Jurkat, Clone E6-1 (cell line): ENCODE measurements at regions not wholly inside any gene's neighbourhood (a gene's known extent, or its start where the extent isn't known, plus 50 kb on each side); places are given as distances from the start of the nearest gene placed in this dataset.

Experiments used
- DNase-seq: peaks from one replicate; pipeline ENCODE4 v3.0.0-alpha.2; 2011; ENCODE audit warnings: low read depth, low spot score
- H3K4me3 ChIP-seq: 2 replicates; pipeline ENCODE4 v1.5.1; 2011; ENCODE audit warnings: mild to moderate bottlenecking, low read length, control low read depth, moderate library complexity

DNA sequence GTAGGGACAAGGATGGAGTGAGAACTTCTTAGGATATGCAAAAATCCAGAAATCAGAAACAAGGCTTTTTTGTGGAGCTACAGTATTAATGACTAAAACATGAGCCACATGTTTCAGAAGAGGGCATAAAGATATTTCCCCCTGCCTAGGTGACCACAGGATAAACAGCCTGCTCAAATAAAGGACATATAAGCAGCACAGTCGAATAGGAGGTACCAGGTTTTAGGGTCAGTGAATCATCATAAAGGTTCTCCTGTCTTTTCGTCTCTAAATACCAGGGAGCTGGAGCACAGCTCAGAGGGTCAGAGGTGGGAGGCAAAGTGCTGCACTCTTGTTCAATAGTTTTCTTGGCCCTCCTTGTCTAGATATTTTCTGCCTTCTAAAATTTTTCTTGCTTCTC is 211.9 kb upstream of the HS3ST1 start:
- DNase-seq, result no peak
- no peak overlapping the region for H3K4me3 ChIP-seq

DNA sequence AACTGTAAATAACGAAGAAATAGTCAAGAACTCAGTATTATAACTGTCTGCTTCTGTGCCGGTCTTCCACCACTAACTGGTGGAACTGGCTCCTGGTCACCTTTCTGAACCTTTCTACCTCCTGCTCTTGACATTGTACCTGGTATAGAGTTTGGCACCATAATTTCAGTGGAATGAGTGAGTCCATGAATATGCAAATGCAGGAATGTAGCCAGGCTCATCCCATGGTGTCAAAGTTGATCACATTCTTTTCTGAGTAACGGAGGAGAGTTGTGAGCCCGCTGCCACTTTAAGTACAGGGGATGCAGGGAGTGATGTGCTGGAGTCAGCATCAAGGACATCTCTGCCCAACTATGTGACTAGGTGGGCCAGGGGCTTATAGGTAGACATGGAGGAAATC is 207.9 kb upstream of the HS3ST1 start:
- no peak overlapping the region for H3K4me3 ChIP-seq
- no peak for DNase-seq

DNA sequence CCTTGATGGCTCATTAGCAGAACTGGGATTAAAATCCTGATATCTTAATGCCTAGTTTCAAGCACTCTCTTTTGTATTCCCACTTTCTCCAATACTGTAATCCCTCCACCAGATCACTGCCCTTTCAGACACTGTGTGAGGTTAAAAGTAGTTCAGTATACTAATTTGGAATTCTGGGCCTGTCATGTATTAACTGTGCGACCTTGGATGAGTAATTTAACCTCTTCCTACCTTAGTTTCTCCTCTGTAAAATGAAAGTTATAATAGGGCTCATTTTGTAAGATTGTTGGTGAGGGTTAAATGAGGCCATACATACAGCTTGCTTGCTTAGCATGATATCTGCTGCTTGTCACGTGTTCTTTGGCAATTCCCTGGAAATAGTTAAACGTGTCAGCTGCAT is 207.3 kb upstream of the HS3ST1 start:
- DNase-seq, result no peak
- no peak overlapping the region for H3K4me3 ChIP-seq

DNA sequence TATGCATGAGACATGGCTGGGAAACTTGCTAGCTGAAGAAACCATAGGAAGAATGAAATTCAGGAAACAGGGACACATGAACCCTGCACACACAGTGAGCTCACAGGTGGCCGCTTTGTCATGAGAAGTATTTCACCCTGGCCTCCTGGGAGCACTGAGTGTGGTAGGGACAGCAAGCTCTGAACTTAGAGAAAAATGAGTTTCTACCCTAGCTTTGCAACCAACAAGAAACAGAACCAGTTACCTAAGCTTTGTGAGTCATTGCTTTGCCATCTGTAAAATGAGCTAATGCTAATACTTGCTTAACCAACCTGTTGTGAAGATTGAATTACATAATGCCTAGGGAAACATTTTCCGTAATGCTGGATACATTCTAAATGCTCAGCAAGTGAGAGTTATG is 206.6 kb upstream of the HS3ST1 start:
- no peak overlapping the region for H3K4me3 ChIP-seq

GRCh38 chr4:11634283-11634682 is 205.6 kb upstream of the HS3ST1 start:
- H3K4me3 ChIP-seq, result no peak overlapping the region
- no peak for DNase-seq

More for the DNA sequence above, 206.6 kb upstream of the HS3ST1 start:
- DNase-seq, result no peak

- no peak overlapping the region for H3K4me3 ChIP-seq
Measured at GRCh38 chr4:11633430-11633829, 204.7 kb upstream of the HS3ST1 start.

DNA sequence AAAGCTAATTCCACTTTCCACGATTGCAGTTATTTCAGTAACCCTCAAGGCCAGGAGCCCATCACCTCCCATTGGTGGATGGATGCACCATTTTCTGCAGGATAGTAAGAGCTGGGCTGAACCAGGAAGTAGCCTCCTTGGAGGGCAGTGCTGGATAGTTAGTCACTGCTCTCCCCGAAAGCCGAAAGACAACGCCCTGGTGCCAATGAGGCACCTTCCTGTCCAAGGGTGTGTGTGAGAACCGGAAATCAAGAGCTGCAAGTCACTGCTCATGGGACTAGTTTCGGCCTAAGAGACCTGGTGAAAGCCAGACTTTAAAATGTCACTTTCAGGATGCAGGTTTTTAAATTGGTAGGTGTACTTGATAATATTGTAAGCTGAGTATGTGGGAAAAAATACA is 203.8 kb upstream of the HS3ST1 start:
- no peak for DNase-seq
- H3K4me3 ChIP-seq, result no peak overlapping the region

More at GRCh38 chr4:11633430-11633829, 204.7 kb upstream of the HS3ST1 start:
- no peak for DNase-seq

- H3K4me3 ChIP-seq, result no peak overlapping the region
- DNase-seq, result no peak
Measured at GRCh38 chr4:11632025-11632424, 203.3 kb upstream of the HS3ST1 start.

DNA sequence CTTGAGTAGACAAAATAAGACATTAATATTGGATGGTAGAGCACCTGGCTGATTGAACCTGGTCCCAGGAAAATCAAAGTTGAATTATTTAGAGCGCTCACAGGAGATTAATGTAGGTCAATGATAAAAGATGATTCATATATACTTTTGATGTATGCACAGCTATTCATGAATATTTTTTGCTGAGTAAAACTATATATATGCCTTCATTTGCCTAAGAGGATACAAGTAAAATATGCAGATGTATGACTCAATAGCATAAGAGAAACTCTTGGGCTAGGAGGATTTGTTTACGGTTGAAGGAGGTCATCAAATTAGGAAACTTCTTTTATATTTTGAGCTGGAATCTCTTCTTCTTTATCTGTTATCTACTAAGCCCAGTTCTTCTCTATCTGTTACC is 202.7 kb upstream of the HS3ST1 start:
- DNase-seq, result no peak
- H3K4me3 ChIP-seq, result no peak overlapping the region

DNA sequence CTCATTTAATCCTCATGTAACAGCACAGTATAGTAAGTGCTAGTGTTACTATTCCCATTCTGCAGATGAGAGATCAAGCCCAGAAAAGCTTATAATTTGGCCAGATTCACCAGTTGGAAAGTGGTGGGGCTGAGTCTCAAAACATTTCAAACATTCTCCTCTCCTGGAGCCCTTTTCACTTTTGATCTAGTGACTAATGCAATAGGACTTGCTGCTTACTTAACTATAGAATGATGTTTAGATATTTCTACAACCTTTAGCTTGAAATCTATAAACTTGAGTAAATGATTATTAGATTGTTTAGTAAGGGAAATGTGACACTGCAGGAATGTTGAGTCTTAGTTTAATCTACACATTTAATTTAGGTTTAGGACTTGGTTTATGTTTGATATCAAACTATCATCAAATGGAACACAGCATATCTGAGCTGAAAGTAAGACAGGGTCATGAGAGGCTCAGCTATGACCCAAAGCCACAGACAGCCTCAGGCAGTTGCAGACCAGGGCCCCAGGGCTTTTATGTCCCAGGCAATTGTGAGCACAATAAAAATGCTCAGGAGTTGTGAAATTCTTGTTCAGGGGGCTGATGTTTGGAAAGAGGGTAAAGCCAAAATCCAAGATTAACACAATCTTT is 199.5 kb upstream of the HS3ST1 start:
- no peak for DNase-seq
- H3K4me3 ChIP-seq, result no peak overlapping the region

DNA sequence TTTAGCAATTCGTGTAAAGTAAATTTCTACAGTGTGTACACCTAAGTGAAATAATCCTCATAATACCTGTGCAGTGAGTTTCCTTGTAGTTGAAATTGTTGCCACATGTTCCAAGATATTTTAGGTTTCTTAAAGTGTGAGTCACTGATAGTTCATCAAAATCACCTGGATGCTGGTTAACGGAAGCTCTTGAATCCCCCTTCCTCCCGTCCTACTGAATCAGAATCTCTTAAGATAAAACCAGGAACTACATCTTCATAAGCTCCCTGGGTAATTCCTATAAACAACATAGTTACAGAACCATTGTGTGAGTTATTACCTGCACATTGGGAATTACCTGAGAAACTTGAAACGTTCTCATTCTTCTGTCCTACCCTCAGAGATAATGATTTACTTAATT is 197.4 kb upstream of the HS3ST1 start:
- no peak overlapping the region for H3K4me3 ChIP-seq
- no peak for DNase-seq

- DNase-seq, result no peak
- H3K4me3 ChIP-seq, result no peak overlapping the region
Measured at GRCh38 chr4:11625211-11625610, 196.5 kb upstream of the HS3ST1 start.

- DNase-seq, result no peak
- no peak overlapping the region for H3K4me3 ChIP-seq
Measured at GRCh38 chr4:11624370-11624769, 195.7 kb upstream of the HS3ST1 start.

DNA sequence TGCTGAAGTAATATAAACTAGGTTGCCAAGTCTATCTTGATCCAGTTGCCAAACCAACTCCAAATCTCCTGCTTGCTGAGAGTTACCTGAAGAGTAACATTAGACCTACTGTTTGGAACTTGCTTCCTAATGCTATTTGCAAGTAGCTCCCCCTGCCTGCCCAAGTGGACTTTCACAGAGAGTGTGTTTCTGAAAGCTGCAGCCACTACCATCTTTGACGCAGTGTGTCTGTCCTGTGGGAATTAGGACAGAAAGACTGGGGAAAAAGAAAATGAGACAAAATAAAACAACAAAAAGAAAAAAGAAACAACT is 195.0 kb upstream of the HS3ST1 start:
- DNase-seq, result no peak
- no peak overlapping the region for H3K4me3 ChIP-seq

DNA sequence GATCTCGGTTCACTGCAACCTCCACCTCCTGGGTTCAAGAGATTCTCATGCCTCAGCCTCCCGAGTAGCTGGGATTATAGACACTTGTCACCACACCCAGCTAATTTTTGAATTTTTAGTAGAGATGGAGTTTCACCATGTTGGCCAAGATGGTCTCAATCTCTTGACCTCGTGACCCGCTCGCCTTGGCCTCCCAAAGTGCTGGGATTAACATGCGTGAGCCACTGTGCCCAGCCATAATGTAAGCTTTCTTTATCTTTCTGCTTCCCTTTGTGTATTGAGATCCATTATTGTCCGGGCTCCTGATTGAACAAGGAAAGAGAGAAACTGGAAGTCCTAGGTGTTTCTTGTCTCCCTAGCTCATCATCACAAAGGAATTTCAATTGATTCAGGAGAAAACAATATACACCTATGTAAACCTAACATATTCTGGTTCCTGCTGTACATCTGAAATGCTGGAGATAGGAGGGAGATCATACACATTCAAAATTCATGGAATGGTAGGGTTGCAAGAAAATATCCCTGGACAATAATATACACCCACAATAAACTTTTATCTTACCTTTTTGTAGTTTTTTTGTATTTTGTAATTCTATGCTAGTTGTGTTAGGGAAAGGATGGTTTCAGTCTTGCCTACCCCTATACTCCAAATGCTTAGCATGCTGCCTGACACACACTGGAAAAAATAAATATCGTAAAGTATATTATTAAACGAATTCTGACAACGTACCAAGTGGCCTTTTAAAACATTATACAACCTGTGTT is 194.4 kb upstream of the HS3ST1 start:
- no peak overlapping the region for H3K4me3 ChIP-seq
- no peak for DNase-seq

GRCh38 chr4:11620861-11621260 is 192.2 kb upstream of the HS3ST1 start:
- no peak for DNase-seq

GRCh38 chr4:11618666-11619282 is 190.1 kb upstream of the HS3ST1 start:
- H3K4me3 ChIP-seq, result no peak overlapping the region
- DNase-seq, result no peak

More at GRCh38 chr4:11620861-11621260, 192.2 kb upstream of the HS3ST1 start:
- no peak overlapping the region for H3K4me3 ChIP-seq

GRCh38 chr4:11616856-11617255 is 188.2 kb upstream of the HS3ST1 start:
- no peak for DNase-seq
- H3K4me3 ChIP-seq, result no peak overlapping the region

DNA sequence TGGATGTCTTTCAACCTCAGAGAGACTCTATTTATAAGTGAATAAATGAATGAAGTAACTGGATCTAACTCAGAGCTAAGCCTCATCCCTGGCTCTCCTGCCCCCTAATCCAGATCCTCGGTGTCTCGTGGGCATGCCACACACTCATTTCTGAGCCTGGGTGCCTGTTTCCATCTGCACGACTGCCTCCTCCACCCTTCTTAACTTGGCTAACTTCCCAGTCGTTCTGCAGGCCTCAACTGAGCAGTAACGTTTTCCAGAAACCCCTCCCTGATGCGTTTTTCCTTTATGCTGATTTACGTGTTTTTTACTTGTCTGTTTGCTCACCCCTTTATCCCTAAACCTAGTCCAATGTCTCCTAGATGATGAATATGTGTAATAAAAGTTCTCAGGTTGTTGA is 186.9 kb upstream of the HS3ST1 start:
- DNase-seq, result no peak
- H3K4me3 ChIP-seq, result no peak overlapping the region

DNA sequence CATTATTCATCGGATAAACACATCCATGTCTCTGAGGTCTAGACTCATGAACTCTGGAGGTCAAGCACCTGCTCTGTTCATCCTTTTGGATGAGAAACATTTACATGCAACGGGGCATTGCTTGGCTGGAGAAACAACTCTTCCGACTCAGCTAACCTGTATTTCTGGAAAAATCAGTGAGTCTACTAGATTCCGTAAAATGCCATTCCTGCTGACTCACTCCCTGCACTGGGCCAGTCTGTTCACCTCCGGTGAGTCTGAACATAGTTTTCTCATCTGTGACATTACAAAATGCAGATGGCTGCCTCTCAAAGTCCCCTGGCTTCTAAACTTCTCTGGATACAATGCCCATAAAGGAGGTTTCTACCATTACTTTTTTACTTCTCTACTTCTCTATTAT is 185.7 kb upstream of the HS3ST1 start:
- no peak overlapping the region for H3K4me3 ChIP-seq
- no peak for DNase-seq

DNA sequence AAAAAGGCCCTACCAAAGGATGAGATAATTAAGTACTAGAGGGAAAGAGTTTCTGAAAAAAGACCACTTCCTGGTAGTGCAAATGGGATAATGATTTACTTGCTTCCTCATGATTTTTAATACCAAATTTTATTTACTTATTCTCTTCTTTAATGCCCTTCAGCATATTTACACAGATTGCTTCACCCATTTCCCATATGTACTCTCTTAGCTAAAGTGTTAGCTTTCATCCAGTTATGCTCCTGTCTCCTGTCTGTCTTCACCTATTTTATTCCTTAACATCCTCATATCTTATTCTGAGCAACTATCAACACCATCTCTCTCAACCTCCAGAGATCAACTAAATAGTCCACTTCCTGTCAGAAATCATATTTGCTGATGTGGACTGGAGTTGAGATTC is 183.2 kb upstream of the HS3ST1 start:
- no peak for DNase-seq
- H3K4me3 ChIP-seq, result no peak overlapping the region
